HG03575 (cell line): ENCODE measurements at regions not wholly inside any gene's neighbourhood (a gene's known extent, or its start where the extent isn't known, plus 50 kb on each side); places are given as distances from the start of the nearest gene placed in this dataset.
"Not testable (repeated sequence)": the region's sequence is repeated elsewhere in the genome, so short reads cannot be mapped to it uniquely, and the experiment has no call there.

Experiments used
- ATAC-seq: cut with Tn5 transposase; IDR thresholded peaks from one replicate; pipeline ENCODE4 v1.9.1; 2021; ENCODE audit not compliant: unreplicated experiment, insufficient number of reproducible peaks, low FRiP score; ENCODE audit errors: extremely low read depth

DNA sequence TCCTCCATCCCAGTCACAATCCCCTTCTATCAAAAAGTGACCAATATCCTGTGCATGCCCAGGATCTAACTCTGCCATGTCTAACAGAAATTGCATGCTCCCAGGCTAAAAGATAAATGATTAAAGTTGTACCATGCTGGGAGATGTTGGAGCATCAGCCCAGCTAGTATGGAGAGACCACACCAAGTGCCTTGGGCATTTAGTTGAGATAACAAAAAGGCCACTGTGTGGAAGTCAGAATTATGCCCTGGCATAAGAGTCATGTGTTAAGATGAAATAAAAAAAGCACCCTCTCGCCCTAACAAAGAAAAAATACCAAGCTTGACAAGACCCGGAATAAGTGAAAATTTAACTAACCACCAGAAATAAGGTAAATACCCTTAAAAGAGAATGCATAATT lies 155.9 kb upstream of the CENPE start:
- ATAC-seq, result no peak

DNA sequence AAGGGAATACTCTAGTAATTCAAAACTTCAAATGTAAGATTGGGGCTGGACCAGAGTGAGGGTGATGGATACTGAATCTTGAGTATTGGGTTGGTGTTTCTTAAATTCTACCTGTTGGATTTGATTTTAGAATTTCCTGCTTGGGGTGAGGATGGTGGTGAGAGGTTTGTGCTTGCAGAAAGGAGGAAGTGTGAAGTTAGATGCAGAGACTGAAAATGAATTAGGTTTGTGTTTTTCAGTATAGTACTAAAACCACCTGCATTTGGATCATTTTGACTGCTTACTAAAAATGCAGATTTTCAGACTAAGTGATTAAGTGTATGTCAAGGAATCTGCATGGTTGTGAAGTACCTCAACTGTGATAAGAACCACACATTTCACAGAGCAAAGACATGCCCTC lies 131.5 kb upstream of the CENPE start:
- no peak for ATAC-seq

DNA sequence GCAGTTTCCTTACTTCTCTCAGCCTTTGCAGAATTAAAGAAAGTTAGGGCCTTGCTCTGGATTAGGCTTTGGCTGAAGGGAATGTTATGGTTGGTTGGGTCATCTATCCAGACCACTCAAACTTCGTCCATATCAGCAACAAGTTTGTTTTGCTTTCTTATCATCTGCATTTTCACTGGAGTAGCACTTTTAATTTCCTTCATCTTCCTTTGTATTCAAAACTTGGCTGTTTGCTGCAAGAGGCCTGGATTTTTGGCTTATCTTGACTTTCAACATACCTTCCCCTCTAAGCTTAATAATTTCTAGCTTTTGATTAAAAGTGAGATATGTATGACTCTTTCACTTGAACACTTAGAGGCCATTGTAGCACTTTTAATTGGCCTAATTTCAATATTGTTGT lies 126.7 kb upstream of the CENPE start:
- no peak for ATAC-seq

DNA sequence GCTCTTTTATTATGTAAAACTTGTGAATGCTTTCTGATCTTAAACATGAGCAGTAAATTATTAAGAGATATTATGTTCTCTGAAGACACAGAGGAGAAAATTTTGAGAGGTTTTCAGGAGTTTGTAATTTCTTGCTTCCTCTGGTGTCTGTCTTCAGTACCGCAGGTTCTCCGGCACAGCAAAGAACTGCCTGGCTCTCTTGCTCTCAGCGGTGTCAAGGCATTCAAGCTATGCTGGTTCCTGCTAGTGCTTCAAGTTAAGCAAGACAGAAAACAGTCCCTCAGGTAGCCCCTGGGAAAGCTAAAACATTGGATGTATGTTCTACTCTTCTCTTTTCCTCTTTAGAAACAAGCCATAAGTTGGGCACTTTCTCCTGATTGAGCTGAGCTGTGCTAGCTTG lies 120.2 kb upstream of the CENPE start:
- no peak for ATAC-seq

DNA sequence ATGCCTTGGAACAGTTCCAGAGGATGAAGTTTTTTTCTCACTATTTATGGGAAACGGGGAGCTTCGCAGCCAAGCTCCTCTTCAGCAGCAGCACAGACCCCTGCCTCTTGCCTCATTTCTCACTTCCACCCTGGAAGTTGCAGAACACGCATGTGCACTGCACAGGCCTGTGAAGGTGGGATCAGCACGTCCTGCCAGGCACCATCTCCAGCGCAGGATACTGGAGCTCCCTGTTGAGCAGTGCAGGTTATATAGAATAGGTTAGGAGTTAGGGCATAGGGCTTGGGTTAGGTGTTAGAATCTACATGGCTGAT lies 110.1 kb upstream of the CENPE start:
- no peak for ATAC-seq

DNA sequence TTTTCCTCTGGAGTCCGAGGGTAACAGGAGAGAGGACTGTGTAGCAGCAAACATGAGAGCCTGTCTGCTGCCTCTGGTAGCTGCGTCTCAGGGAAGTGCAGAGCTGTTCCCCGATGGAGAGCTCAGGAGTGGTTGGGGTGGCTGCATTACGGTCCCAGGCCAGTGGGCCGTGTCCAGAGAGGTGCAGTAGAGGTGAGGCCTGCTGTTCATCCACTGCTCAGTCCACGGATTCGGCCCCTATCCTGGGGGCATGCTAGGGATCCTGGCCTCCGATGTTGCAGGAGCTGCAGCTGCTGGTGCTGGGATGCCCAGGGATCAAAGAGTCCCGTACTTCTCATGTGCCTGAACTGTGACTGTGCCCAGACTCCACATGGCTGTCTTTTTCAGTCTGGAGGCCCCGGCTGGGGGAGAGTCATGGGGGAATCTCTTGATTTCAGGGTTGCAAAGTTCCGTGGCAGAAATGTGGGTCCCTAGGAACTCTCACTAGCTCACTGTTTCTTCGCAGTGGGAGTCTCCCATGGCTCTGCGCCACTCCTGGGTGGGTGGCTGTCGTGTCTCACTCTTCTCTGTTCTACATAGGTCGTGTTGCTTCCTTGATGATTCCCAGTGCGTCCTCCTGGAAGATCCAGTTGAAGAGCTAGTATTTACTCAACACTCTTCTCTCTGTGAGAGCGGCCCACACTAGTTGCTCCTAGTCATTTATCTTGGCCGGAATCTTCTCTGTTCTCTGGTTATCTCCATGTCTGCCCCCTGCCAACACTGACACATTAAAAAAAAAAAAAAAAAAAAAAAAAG lies 109.5 kb upstream of the CENPE start:
- ATAC-seq, result no peak

DNA sequence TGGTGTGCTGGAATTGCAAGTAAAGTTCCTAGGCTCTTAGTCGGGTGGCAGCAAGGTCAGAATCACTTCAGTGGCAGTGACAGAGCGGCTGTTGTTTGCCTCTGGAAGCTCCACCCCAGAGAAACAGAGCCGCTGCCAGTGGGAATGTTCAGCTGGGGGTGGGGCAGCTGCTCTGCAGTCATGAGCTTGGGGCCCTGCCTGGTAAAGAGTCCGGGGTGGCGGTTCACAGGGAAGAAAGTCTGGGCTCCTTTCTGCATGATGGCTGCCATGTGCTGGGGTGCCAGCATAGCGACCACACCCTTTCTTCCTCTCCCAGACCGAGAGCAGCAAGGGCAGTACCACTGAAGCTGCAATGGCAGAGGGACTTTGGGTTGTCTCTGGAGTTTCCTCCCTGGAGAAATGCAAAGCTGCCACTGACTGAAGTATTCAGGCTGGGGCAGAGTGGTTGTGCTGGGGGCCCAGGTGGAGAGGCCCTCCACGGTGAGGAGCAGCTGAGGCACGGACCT lies 108.8 kb upstream of the CENPE start:
- no peak for ATAC-seq

DNA sequence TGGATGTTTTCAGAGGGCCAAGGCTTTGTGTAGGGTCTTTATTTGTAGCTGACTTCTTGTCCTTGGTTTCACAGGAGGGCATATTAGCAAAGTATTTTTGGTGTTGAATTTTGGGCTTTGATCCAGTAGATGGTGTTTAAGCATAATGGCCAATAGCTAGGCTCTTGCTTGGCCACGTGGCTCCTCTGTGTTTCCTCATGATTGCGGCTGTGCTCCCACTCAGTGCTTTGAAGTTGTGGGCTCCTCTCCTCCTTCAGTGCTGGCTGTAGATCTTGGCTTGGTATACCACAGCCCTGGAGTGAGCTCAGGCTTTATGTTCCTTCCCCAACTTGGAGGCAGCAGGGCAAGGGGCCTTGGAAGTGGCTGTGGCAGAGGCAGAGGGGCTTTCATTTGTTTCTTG lies 107.2 kb upstream of the CENPE start:
- no peak for ATAC-seq

DNA sequence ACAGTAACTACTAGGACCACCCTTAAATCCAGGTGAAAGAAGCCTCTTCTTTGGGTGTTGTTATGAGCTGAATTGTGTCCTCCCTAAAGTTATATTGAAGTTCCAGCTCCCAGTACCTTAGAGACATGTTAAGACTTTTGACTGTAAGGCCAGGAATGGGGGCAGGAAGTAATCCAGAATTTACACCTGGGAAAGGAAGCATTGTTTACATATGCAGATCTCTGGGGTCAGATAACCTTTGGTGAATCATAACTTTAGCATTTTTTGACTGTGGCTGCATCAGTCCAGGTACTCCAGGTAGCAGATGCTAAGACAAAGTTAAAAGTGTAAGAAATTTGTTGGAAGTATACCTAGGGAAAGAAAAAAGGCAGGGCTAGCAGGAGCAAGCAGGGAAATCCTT lies 104.9 kb upstream of the CENPE start:
- no peak for ATAC-seq

DNA sequence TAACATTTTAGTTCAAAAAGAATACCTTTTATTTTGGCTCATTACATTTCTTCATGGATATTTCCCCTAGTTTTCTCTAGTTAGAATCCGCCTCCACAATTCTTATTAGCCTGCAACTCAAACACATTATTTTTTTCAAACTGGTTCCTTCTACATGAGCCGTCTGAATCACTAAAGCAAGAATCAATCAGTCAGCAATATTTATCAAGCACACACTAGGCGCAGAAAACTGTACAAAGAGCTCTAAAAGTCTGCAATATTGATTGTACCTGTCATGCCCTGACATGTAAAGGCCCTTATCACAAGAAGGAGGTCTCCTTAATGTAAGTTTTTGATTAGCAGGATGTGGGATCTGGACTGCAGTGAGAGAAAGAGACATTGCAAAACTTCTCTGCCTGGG lies 94.8 kb upstream of the CENPE start:
- no peak for ATAC-seq

DNA sequence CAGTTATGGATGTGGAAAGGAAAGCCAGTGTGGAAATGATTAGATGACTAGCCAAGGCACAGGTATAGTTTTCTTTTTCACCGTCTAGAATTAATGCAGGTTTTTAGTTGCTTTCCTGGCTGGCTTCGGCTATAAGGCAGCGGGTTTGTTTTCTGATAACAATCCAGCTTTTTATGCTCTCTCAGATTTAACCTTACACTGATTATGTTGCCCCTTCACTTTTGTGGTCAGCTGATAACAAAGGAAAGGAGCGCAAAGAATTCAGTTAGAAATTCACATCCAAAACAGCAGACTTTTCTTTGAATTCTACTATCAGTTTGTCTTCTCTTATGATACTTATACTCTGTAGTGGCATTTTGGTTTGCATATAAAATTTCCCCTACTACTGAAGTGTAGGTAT lies 94.2 kb upstream of the CENPE start:
- no peak for ATAC-seq

DNA sequence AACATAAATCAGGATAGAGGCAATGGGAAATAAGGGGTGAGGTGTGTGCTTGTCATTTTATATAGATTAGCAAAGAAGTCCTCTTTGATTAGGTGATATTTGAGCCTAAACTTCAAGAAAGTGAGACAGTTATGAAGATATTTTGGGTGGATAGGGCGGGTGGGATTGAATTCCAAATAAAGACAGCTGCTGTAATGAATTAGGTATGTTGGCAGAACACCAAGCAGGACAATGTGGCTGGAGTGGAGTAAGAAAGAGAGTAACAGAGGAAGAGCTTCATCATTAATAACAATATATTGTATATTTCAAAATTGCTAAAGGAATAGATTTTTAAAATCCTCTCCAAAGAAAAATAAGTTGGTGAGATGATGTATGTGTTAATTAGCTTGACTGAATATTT lies 91.0 kb upstream of the CENPE start:
- ATAC-seq, result no peak

DNA sequence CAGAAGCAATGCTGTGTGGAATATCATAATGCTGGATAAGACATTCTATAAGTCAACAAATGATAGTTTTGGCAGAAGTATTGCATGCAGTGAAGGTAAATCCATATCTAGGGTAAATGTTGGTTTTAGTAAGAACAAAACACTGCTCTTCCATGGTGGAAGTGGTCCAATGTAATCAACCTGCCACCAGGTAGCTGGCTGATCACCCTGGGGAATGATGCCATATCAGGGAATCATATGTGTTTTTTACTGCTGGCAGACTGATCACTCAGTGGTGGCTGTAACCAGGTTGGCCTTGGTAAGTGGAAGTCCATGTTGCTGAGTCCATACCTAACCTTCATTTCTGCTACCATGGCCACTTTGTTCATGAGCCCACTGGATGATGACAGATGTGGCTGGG lies 74.0 kb upstream of the CENPE start:
- no peak for ATAC-seq

DNA sequence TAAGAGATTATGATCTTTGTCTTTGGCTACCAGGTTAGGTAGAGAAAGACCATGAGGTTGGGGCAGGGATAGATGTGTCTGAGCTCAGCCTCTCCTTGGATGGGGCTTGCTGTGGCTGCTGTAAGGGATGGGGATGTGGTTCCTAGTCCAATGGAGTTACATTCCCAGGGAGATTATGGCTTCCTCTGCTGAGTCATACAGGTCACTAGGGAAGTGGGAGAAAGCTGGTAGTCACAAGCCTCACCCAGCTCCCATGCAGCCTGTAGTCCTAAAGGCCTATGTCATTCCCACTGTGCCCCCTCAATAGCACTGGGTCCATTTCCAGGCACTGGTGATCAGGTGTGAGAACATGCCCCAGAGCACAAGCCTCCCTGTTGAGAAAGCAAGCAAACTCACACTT lies 70.6 kb upstream of the CENPE start:
- ATAC-seq, result no peak

DNA sequence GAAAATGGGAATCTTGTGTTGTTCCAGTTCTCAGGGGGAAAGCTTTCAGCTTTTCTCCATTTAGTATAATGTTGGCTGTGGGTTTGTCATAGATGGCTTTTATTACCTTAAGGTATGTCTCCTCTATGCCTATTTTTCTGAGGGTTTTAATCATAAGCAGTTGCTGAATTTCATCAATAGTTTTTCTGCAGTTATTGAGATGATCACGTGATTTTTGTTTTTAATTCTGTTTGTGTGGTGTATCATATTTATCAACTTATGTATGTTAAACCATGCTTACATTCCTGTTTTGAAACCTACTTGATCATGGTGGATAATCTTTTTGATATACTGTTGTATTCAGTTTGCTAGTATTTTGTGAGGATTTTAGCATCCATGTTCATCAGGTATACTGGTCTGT lies 66.8 kb upstream of the CENPE start:
- no peak for ATAC-seq

DNA sequence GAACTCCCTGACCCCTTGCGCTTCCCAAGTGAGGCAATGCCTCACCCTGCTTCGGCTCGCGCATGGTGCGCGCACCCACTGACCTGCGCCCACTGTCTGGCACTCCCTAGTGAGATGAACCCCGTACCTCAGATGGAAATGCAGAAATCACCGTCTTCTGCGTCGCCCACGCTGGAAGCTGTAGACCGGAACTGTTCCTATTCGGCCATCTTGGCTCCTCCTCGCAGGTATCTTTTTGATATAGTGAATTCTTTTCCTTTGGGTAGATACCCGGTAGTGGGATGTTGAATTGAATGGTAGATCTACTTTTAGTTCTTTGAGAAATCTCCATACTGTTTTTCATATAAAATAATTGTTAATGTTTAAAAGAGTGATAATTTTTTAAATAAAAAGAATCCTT lies 57.9 kb upstream of the CENPE start:
- not testable (repeated sequence) for ATAC-seq
